Right lung (tissue), 2 donors: ENCODE measurements at regions not wholly inside any gene's neighbourhood (a gene's known extent, or its start where the extent isn't known, plus 50 kb on each side); places are given as distances from the start of the nearest gene placed in this dataset.

ENCODE experiments used
- DNase-seq, 2 donors: peaks; one replicate each; pipeline ENCODE4 v3.0.0-alpha.2; 2013

DNA sequence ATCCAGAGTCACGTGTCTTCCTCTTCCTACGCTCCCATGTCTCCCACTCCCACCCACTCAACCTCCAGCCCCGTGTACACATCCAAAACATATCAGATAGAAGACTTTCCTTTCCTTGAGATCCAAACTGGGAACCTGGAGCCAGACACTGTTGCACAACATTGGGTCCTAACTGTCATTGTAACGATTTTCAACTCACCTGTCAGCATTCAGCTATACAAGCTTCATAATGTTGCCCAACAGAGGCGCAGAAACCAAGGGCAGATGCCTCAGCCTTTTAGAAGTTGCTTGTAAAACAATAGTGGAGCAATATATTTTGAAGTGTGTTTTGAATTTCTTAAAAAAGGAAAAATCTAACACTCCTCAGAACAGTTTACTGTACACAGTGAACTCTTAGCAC, 84.9 kb upstream of the GLIS3 start:
- DNase-seq = no peak

- DNase-seq = peak in 1 of 2 donors; percentile 5
Measured at GRCh38 chr9:4382722-4383317, 83.0 kb upstream of the GLIS3 start.

GRCh38 chr9:4381744-4382143, 81.9 kb upstream of the GLIS3 start:
- DNase-seq = no peak

GRCh38 chr9:4380406-4380805, 80.5 kb upstream of the GLIS3 start:
- no peak for DNase-seq

DNA sequence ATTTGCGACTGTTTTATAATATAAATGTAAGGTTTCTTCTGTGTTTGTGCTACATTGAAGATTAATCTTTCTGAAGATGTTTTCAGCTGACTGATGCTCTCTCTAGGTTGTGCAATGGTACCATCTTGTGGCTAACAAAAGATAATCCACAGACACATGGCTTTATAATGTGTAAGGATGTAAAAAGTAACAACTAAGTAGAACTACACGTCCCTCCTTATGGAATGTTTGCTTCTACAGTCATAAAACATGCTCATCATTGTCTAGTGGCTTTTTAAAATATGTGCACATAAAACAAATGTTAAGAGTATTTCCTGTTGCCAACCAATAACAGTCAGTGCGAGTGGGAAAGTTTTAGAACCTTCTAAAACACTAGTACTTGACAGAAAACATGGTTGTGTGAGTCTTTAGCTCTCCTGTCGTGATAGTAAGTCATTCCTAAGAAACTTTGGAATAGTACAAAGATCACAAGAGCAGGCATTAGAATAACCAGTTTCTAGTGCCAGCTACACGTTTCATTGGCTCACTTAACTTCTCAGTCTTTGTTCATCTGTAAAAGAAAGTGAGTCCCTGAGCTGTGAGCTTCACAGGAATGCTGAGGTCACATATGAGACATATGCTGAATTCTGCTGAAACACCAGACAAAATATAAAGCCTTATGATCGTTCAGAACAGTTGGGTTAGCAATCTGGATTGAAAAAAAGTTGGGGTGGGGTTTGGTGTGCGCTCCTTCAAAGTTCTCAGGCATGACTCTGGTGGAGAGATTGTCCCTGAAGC, 75.7 kb upstream of the GLIS3 start:
- peak in 1 of 2 donors; percentile 28 for DNase-seq

DNA sequence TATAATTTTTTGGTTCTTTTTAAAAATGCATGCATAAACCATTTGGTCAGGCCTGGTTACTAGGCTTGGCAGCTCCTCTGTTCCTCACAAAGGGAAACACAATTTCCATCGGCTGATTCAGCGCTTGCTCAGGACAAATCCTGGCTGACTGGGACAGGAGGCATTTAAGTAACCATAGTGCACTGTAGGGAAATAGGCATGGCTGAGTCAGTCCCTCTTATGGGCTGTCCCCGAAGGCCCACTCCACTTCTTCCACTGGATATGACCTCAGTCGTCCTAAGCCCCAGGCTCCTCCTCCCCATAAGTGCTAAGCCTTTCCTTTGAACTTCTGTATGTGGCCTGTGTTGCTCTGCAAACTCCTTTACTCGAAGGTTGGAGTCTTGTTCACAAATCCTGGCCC, 71.2 kb upstream of the GLIS3 start:
- no peak for DNase-seq

GRCh38 chr9:4370501-4370900, 70.6 kb upstream of the GLIS3 start:
- DNase-seq = no peak

DNA sequence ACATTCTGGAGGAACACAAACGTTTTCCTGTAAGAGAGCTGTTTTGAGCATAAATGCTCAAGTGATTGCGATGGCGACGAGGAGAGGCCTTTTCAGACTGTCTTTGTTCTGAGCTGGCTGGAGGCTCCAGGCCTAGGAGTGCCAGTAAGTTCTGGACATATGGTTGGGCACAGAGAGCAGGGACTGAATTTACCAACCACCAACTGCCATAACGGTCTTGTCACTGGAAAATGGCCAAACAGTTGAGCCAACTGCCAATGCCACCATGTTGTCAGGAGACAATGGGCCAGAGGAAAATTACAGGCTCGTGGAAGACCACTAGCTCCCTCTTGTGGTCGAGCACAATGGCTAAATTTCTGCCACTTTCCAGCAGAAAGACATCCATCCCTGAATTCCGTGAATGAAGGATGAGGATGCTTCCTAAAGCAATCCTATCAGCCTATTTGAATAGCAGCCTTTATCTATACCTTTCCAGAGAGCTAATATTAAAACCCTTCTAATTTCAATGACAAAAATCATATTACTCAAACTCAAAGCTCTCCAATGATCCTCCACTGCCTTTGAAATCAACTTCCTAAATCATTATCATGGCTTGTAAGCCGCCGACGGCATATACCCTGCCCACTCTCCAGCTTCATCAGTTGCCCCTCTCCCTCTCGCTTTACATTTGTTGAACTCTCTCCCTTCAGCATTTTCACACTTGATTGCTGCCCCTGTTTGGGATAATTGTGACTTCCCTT, 66.9 kb upstream of the GLIS3 start:
- no peak for DNase-seq

GRCh38 chr9:4365055-4365454, 65.2 kb upstream of the GLIS3 start:
- no peak for DNase-seq

DNA sequence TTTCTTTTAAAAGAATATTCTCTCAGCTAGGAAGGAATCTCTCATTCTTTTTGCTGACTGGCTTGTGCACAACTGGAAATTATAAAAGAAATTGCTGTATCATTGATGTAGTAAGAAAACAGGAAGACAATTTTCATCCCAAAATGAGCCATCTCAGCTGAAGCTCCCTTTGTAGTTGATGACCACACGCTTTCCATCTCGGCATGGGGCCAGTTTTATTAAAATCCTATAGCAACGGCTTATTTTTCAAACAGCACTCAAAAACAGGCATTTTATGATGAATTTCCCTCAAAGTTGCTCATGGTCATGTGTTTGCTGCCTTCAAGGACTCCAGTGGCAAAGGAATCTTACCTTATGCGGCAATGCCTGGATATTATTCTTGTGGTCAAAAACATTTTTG, 62.4 kb upstream of the GLIS3 start:
- DNase-seq = peak in 1 of 2 donors; percentile 15

DNA sequence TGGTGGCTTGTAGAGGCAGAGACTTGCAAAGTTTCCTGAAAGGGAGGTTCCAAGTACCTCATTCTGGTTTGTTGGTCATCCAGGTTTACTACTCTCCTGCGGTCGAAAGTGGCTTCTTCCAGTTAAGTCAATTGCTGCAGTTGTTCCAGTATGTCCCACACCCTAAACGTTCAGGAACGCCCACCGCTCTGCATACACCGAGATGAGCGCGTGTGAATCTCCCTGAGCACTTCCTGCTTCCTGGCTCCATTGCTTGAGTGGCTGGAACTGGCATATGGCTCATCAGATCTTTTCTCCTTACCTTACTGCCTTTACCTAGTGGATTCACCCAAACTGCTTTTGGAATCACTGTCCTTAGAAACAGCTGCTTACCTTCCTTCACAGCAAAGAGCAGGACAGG, 59.1 kb upstream of the GLIS3 start:
- DNase-seq = no peak

DNA sequence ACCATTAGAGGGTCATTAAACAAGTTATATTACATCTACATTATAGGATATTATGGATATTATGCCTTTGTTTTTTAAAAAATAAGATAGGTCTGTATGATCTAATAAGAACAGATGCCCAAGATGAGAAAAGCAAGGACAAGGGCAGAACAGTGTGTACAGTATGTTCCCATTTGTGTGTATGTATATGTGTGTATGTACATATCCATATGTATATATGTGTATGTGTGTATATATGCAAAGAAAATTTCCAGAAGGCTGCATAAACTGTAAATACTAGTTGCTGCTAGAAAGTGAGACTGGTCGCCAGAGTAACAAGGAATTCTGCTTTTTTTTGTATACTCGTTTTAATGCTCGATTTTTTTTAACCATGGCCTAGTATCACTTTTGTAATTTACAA, 58.1 kb upstream of the GLIS3 start:
- no peak for DNase-seq

DNA sequence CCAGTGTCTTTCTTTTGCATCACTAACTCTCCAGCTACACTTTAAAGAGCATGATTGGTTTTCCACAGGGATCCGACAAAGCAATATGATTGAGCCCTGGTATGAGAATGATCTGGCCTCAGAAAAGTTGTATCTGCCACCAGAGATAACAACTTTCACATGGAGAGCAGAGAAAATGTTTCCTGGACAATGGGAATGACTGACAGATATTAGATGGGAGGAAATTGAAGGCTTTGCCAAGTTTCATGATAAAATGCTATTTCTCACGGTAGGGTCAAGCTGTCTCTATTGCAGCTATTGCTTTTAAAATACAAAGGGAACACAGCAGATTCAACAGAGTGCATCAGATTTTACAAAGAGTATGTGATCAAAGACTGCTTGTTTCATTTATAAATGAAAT, 56.4 kb upstream of the GLIS3 start:
- no peak for DNase-seq

- DNase-seq = no peak
Measured at GRCh38 chr9:4353236-4353635, 53.4 kb upstream of the GLIS3 start.

DNA sequence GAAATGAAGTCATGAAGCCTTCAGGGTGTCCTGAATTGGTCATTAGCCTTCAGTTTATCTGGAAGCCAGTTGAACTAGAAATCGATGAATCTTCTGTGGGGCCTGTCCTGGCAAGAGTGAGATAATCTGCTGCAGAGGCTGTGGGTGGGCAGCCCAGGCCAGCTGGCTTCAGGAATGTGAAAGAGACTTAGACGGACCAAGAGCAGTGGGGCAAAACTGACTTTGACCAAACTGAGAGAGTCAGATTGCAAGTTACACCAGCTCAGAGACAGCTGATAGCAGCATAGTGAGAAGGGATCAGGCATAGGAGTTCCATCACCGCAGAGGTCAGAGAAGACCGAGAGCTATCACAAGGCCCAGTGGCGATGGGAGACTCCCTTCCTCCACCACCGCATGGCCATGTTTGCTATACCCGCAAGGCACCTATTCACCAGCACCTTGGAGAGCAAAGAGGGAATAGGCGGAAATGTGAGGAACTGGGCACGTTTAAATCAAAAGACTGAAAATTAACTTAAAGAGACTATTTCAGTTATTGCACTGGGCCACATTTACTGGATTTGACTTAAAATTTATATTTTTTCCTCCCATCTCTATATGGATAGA, 50.0 kb upstream of the GLIS3 start:
- DNase-seq = no peak
